ENCODE measurements at regions not wholly inside any gene's neighbourhood (a gene's known extent, or its start where the extent isn't known, plus 50 kb on each side); places are given as distances from the start of the nearest gene placed in this dataset.

GRCh38 chr13:105058517-105058916, 1476.9 kb downstream of the EFNB2 start:
- in situ Hi-C loops (cut with MboI; ENCODE audit: low sequenced_read_pairs): no loop called here

GRCh38 chr13:105052711-105053110, 1482.8 kb downstream of the EFNB2 start:
- in situ Hi-C loops (cut with MboI; ENCODE audit: low sequenced_read_pairs): no loop called here

DNA sequence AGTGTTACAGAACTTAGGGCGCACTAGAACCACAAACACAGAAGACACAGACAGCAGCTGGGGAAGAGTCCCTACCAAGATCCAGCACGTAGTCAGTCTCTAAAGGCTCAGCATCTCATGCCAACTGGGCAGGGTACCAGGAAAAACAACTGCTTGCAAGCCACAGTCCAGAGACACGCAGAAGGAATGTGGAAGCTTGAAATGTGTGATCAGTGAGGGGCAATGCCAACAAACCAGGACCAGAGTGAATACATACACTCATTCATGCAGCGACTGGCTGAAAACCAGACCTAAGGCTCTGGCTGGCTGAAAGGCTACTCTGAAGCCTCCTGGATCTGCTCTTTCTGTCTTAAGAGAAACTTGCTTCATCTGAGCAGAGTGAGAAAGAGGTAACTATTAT, 1484.8 kb downstream of the EFNB2 start:
- in situ Hi-C loops (cut with MboI; ENCODE audit: low sequenced_read_pairs): no loop called here

GRCh38 chr13:105048677-105049076, 1486.8 kb downstream of the EFNB2 start:
- in situ Hi-C loops (cut with MboI; ENCODE audit: low sequenced_read_pairs): no loop called here

- in situ Hi-C loops (cut with MboI; ENCODE audit: low sequenced_read_pairs): no loop called here
Measured at GRCh38 chr13:105047676-105048295, 1487.7 kb downstream of the EFNB2 start.

- in situ Hi-C loops (cut with MboI; ENCODE audit: low sequenced_read_pairs): no loop called here
Measured at GRCh38 chr13:105037110-105037509, 1498.4 kb downstream of the EFNB2 start.

- in situ Hi-C loops (cut with MboI; ENCODE audit: low sequenced_read_pairs): no loop called here
Measured at GRCh38 chr13:105035092-105035491, 1500.4 kb downstream of the EFNB2 start.

GRCh38 chr13:105033999-105034398, 1501.5 kb downstream of the EFNB2 start:
- in situ Hi-C loops (cut with MboI; ENCODE audit: low sequenced_read_pairs): no loop called here

DNA sequence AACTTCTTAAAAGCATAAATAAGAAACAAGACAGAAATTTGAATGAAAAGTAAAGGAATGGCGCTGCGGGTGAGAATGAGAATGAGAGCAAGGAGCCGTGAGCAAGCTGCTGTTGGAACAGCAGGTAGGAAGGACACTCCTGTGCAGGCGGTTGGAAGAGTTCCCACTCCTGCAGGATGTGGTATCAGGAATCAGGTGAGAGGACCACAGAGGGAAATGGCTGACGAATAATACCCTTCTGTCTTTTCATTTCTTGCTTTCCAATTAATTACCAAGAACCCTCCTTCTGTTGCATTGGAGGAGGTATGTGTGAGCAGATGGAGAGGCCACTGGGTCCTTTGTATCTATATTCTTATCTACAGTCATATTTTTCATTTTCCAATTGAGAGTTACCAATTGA, 1504.2 kb downstream of the EFNB2 start:
- in situ Hi-C loops (cut with MboI; ENCODE audit: low sequenced_read_pairs): no loop called here

- in situ Hi-C loops (cut with MboI; ENCODE audit: low sequenced_read_pairs): no loop called here
Measured at GRCh38 chr13:105030851-105031250, 1504.6 kb downstream of the EFNB2 start.

DNA sequence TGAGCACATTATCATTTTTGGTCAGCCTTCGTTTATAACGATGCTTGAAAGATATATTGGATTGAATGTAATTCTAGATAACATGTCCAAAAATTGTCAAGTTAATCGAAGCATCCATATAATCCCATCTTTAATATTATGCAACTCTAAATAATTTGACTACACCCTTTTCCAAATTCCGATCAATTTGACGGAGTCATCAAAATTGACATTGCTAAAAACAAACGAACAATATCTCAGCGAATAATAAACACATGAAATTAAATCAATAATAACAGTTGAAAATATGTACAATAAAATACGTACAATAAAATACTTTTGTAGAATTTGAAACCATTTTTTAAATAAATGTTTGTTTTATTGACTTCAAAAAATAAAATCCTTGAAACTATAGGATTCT, 1516.4 kb downstream of the EFNB2 start:
- in situ Hi-C loops (cut with MboI; ENCODE audit: low sequenced_read_pairs): no loop called here

DNA sequence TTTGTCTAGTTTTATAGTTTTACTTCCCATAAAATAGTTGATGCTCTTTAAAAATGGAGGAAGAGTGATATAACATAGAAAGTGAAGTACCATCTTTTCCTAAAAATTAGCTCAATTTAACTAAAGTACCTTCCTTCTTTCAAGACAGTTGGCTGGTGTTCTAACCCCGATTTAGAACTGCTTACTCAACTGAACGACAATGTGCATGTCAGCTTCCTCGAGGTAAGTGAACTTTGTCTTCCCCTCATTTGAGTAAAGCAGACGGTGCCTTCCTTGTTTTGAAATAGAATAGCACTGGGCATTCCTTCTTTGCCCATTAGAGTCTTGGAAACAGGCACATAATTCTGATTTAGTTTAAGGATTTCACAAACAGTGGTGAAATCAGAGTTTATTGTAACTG, 1519.2 kb downstream of the EFNB2 start:
- in situ Hi-C loops (cut with MboI; ENCODE audit: low sequenced_read_pairs): no loop called here

DNA sequence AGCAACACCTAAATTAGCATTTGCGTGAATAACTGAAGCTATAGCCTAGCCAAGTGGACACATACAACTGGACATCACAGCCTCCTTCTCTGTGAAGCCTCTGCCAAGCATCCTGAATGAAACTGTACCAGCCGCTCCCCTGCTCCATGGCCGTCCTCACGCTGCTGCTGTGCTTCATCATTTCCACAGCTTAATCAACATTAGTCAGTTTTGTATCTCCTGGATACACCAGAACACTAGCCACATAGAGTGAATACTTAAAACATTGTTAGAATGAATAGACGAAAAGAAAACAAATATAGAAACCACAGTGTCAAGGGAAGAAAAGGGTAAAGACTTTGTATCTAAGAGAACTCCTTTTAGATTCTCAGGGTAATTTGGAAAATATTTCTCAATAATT, 1526.9 kb downstream of the EFNB2 start:
- in situ Hi-C loops (cut with MboI; ENCODE audit: low sequenced_read_pairs): no loop called here

DNA sequence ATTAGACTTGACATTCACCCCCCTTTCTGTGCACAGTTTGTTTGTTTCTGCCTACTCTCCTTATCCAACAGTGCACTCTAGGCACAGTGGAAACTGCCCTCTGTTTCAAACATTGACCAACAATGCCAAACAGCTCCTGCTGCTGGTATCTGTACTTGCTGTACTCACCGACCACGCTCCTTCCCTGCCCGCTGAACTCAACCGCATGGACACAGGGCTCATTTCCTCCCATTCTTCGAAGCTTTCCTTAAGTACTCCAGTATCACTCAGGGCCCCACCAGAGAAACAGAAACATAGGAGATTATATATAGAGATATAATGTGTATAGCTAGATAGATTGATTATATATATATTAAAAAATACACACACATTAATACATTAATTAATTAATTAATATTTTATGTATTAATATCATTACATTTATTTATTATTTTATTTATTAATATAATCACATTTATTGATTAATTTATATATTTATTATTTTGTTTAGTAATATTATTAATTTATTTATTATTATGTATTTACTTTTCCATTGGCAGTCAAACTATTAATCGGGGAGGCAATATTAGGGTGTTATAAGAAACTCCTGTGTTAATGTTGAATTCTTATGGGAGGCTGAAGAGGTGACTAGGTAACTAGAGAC, 1528.2 kb downstream of the EFNB2 start:
- in situ Hi-C loops (cut with MboI; ENCODE audit: low sequenced_read_pairs): no loop called here

GRCh38 chr13:104996022-104996421, 1539.4 kb downstream of the EFNB2 start:
- in situ Hi-C loops (cut with MboI; ENCODE audit: low sequenced_read_pairs): no loop called here

GRCh38 chr13:104993708-104994107, 1541.8 kb downstream of the EFNB2 start:
- in situ Hi-C loops (cut with MboI; ENCODE audit: low sequenced_read_pairs): no loop called here

DNA sequence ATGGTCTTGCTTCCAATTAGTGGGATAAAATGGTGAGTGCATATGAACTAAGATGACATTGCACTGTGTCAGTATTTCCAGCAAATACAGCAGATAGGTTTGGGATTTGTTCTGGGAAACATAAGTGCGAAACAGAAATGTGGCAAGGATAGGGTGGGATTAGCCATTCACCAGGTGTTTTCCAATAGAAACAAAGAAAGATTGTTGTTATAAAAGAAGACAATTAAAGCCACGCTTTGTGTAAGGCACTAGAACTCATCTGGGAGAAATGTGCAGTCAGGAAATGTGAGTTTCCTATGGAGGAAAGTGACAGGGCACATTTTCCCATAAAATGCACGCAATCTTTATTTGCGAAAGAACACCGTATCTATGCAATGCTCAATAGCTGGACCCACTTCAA, 1547.8 kb downstream of the EFNB2 start:
- in situ Hi-C loops (cut with MboI; ENCODE audit: low sequenced_read_pairs): no loop called here

DNA sequence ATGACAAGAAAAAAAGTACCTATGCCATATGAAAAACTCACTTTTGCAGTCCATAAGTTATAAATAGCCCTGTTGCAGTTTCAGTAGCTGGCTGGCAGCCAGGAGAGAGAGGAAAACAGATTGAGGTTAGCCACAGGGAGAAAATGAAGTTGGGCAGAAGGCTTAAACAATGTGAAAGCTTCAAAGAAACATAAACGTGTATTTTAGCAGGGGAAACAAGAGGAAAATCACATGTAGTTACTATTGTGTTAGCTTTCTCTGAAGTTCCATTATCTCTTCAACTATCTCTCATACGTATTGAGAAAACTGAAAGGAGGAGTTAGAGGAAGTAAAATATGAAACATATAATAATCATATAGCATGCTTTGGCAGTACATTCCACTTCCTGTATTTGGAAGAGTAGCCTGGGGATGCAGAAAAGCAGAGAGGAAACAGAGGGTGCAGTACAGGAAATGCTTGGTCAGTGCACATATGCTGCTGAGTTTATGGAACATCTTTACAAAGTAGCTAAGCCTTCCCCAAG, 1551.1 kb downstream of the EFNB2 start:
- in situ Hi-C loops (cut with MboI; ENCODE audit: low sequenced_read_pairs): no loop called here

DNA sequence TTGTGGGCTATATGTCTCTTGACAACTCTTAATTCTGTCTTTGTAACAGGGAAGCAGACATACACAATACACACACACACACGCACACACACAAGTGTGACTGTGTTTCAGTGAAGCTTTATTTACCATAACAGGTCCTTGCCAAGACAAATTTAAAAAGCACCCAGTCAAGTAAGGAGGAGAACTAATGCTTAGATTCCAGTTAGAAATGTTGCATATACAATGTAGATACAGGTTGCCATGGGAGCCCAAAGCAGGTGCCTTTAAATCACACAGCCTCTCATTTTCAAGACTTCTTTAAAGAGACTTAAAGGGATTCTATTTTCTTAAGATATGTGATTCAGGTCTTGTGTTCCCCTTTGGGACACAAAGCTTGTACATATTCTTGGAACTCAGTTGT, 1551.9 kb downstream of the EFNB2 start:
- in situ Hi-C loops (cut with MboI; ENCODE audit: low sequenced_read_pairs): no loop called here

DNA sequence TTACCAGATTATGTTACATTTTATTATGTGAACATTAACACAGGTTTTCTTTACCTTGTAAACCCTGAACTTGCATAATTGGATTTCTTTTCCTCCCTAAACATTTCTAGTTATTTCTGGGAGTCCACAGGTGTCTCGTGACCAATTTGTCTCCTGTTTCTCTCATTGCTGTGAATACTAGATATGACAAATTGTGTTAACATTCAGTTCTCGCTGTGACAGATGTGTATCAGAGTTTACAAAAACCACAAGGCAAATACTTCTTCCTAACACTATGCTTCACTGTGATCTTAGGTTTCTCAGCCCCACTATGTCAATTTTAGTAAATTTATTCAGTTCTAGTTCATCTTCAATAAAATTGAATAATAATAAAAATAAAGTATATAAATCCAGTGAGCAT, 1554.9 kb downstream of the EFNB2 start:
- in situ Hi-C loops (cut with MboI; ENCODE audit: low sequenced_read_pairs): no loop called here

GRCh38 chr13:104979281-104980030, 1556.0 kb downstream of the EFNB2 start:
- in situ Hi-C loops (cut with MboI; ENCODE audit: low sequenced_read_pairs): no loop called here

DNA sequence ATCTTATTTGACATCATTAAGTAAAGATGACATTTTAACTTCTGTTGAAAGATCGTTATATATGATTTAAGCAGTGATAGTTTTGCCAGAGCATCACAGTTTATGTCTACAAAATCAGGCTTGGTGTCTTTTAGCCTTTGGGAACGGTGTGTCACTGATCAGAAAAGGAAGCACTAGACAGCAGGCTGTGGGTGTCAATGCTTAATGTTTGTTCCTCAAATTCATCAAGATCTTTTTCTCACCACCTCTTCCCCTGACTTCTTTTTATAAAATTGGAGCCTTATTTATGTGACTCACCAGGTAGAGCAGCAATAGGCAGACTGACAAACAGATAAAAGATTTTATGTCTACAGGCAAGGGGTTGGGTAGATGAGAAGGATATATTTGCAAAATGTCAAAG, 1558.5 kb downstream of the EFNB2 start:
- in situ Hi-C loops (cut with MboI; ENCODE audit: low sequenced_read_pairs): no loop called here
